HL-60 (cell line): ENCODE measurements at regions not wholly inside any gene's neighbourhood (a gene's known extent, or its start where the extent isn't known, plus 50 kb on each side); places are given as distances from the start of the nearest gene placed in this dataset.

Experiments used
- DNase-seq, 2 experiments: peaks; one replicate each; pipeline ENCODE4 v3.0.0-alpha.2; 2010 to 2020; ENCODE audit warnings: low read depth in 1 of 2, low spot score in 1 of 2
- H3K27ac ChIP-seq: fragments of 250-450 bp; sonication (Bioruptor Pico); replicated peaks from 2 replicates; pipeline ENCODE4 v1.5.1; 2020; ENCODE audit warnings: mild to moderate bottlenecking, moderate library complexity
- H3K27me3 ChIP-seq: fragments of 250-450 bp; sonication (Bioruptor Pico); 2 replicates; pipeline ENCODE4 v1.5.1; 2021; ENCODE audit warnings: mild to moderate bottlenecking, moderate library complexity; ENCODE audit not compliant: insufficient read depth, poor library complexity, severe bottlenecking
- H3K4me3 ChIP-seq: replicated peaks from 2 replicates; pipeline ENCODE4 v1.5.1; 2011; ENCODE audit warnings: mild to moderate bottlenecking, control low read depth, low read length; ENCODE audit not compliant: insufficient read depth
- GABPA ChIP-seq: IDR thresholded peaks from 2 replicates; pipeline ENCODE4 v1.6.1; 2012; ENCODE audit warnings: low read depth
- POLR2AphosphoS5 ChIP-seq: IDR thresholded peaks from 2 replicates; pipeline ENCODE4 v1.6.1; 2012; ENCODE audit warnings: low read depth
- REST ChIP-seq: IDR thresholded peaks from 2 replicates; pipeline ENCODE4 v1.6.1; 2012; ENCODE audit warnings: low read depth; ENCODE audit not compliant: insufficient replicate concordance
- SPI1 ChIP-seq: IDR thresholded peaks from 2 replicates; pipeline ENCODE4 v1.6.1; 2012; ENCODE audit warnings: low read depth, mild to moderate bottlenecking, borderline replicate concordance
- TF ChIP-seq, protein P1 (sequence below): IDR thresholded peaks from one replicate; pipeline ENCODE4 v1.5.1; 2011; ENCODE audit warnings: low read length, control low read depth, inconsistent platforms; ENCODE audit not compliant: insufficient read depth

- H3K4me3 ChIP-seq, result no peak overlapping the region
- H3K27me3 ChIP-seq, result no peaks in the 10 kb centered on the region
- no peak for TF ChIP-seq REST
- no peak for TF ChIP-seq SPI1
- TF ChIP-seq, protein P1, sequence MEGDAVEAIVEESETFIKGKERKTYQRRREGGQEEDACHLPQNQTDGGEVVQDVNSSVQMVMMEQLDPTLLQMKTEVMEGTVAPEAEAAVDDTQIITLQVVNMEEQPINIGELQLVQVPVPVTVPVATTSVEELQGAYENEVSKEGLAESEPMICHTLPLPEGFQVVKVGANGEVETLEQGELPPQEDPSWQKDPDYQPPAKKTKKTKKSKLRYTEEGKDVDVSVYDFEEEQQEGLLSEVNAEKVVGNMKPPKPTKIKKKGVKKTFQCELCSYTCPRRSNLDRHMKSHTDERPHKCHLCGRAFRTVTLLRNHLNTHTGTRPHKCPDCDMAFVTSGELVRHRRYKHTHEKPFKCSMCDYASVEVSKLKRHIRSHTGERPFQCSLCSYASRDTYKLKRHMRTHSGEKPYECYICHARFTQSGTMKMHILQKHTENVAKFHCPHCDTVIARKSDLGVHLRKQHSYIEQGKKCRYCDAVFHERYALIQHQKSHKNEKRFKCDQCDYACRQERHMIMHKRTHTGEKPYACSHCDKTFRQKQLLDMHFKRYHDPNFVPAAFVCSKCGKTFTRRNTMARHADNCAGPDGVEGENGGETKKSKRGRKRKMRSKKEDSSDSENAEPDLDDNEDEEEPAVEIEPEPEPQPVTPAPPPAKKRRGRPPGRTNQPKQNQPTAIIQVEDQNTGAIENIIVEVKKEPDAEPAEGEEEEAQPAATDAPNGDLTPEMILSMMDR, result no peak
- no peak for TF ChIP-seq POLR2AphosphoS5
- no peak for TF ChIP-seq GABPA
- DNase-seq, result no peak
- no peak overlapping the region for H3K27ac ChIP-seq
Observed at GRCh38 chr12:39081910-39082309, 176.5 kb upstream of the CPNE8 start.

- DNase-seq, result no peak
- no peaks in the 10 kb centered on the region for H3K27me3 ChIP-seq
- H3K27ac ChIP-seq, result no peak overlapping the region
- H3K4me3 ChIP-seq, result no peak overlapping the region
- TF ChIP-seq, protein P1, result no peak
- TF ChIP-seq SPI1, result no peak
- TF ChIP-seq GABPA, result no peak
- no peak for TF ChIP-seq POLR2AphosphoS5
- no peak for TF ChIP-seq REST
Observed at GRCh38 chr12:39077226-39077625, 171.8 kb upstream of the CPNE8 start.

- H3K27ac ChIP-seq, result no peak overlapping the region
- no peak for DNase-seq
- no peak overlapping the region for H3K4me3 ChIP-seq
- no peaks in the 10 kb centered on the region for H3K27me3 ChIP-seq
- TF ChIP-seq SPI1, result no peak
- TF ChIP-seq REST, result no peak
Observed at GRCh38 chr12:39074063-39074462, 168.7 kb upstream of the CPNE8 start.

DNA sequence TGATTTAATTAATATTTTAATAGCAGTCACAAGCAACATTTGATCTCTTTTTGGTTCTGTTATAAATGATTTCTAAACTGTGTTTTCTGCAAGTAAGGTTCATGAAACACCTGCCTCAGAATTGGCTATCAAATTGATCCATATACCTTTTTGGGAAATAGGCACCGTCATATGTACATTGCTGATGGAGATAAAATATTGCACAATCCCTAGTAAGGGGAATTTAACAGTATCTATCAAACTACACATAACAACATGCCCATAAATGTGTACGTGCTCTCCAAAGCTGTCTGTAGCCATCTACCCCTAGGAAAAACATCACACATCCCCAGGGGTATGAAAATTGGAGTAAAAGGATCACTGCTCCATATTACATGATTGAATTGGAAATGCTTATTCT, 167.3 kb upstream of the CPNE8 start:
- DNase-seq, result no peak
- Histone ChIP-seq H3K4me3 (no peak overlapping the region), H3K27ac (no peak overlapping the region), H3K27me3 (no peaks in the 10 kb centered on the region)
- no peak for TF ChIP-seq GABPA
- no peak for TF ChIP-seq REST
- TF ChIP-seq, protein P1, result no peak
- no peak for TF ChIP-seq SPI1
- no peak for TF ChIP-seq POLR2AphosphoS5
